ENCODE measurements at regions not wholly inside any gene's neighbourhood (a gene's known extent, or its start where the extent isn't known, plus 50 kb on each side); places are given as distances from the start of the nearest gene placed in this dataset.
A peak's percentile ranks its signal among the peaks of the same experiment; 100 is the strongest.
"Not testable (repeated sequence)": the region's sequence is repeated elsewhere in the genome, so short reads cannot be mapped to it uniquely, and the experiment has no call there.

DNA sequence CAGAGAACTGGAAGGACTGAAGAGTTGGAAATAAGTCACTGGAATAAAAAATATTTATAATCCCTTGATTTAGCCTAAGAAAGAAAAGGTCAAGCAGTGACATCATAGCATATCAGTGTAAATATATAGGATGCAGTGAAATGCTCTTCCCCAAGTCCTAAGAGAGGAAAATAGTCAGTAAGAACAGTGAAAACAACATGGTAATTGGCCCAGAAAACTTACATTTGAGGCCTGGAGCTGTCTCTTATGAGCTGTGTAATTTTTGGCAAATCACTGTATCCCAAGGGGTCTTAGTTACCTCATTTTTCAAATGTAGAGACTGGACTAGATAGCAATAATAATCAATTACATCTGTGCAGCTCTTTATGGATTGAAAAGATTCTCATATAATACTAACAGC, 255.7 kb upstream of the AR start:
- peak; percentile 32 for DNase-seq

GRCh38 chrX:67289055-67289499, 254.7 kb upstream of the AR start:
- peak; percentile 61 for DNase-seq

DNA sequence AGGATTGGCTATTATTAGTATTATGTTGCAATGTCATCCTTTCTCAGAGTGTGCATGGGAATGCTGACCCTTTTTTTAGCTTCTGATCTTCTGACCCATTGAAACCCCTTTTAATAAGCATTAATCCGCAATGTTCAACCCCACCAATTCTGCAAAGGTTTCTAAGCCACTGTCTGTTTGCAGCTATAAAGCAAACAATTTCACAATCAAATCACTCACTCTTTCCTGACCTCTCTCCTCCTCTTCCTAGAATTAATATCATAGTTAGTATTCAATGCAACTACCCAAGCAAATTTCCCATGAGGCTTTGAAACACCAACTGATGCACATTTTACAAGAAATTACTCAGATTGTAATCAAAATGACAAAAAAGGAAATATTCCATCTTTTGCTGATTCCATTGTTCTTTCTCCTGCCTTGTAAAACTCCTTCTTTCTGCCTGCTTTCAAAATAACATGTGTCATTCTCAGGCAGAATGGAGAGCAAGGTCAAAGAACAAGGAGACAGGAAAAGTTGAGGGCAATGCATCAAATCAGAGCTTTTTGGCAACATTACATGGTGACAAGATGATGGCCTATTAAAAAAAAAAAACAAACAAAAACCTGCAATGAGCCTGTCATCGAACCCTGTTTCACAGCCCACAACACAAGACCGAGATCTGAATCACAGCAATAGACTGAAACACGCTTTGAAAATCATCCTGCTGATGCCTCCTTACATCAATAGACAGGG, 253.2 kb upstream of the AR start:
- no peak for DNase-seq

DNA sequence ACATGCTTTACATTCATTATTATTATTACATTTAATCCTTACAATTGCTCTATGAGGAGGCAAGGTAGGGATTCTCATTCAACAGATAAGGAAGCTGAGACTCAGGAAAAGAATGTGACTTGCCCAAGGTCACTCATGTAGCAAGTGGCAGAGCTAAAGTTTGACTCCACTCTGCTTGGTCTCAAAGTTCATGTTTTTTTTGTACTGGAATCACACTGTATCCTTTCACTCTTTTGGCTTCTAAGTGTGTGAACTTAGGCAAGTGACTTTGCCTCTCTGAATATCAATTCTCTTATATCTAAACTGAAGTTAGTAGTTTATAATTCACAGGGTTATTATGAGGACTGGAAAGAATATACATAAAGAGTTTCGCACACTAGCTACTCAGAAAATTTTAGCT, 247.9 kb upstream of the AR start:
- no peak for DNase-seq

- DNase-seq: no peak
Measured at GRCh38 chrX:67296395-67296794, 247.4 kb upstream of the AR start.

DNA sequence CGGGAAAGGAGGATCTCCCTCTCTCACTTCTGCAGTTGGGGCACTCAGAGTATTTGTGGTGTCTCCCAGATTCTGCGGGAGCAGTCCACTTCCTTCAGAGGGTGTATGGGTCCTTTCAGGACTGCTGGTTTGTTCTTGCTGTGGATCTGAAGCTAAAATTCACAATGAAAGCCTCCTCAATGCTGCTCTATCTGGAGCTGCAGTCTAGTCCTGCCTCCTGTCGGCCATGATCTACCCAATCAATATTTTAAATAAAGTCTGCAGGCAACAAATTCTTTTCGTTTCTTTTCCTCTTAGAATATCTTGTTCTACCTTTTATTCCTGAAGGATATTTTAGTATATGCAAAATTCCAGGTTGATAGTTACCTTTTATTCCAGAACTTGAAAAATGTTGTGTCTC, 226.1 kb upstream of the AR start:
- DNase-seq: no peak

- DNase-seq: no peak
Measured at GRCh38 chrX:67328476-67328875, 215.3 kb upstream of the AR start.

DNA sequence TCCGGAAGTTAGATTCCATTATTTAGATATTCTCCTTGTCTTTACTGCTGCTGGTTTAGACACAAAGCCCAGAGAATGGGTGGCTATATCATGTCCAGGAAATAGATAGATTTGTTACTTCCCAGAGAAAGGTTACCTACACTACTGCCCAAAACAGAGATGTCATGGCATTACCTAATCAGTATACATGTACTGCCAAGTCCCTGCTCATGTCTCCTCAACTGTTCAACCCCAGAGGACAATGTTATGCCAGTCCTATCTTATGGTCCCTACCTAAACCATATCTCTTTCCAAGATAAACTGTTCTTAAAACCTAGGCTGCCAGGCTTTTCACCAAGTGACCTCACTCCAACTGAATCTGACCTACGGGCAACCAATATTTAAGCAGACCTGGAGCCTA, 209.5 kb upstream of the AR start:
- no peak for DNase-seq

DNA sequence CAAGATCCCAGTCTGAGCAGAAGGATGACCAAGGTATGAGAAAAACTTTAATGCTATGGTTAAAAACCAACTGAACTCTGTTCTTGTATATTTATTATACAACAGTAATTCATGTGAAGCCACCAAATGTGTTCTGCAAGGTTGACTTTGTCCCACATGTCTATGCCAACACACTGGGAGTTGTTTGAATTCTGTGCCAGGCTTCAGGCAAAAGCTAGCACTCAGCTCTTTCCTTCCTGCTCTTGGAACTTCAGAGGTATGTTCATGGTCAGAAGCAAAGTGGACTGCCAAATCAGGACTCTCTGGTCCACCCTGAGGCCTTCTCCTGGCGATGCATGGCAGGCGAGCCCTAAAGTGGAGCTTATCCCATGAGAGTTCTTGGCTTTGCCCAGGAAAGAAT, 205.6 kb upstream of the AR start:
- DNase-seq: no peak

DNA sequence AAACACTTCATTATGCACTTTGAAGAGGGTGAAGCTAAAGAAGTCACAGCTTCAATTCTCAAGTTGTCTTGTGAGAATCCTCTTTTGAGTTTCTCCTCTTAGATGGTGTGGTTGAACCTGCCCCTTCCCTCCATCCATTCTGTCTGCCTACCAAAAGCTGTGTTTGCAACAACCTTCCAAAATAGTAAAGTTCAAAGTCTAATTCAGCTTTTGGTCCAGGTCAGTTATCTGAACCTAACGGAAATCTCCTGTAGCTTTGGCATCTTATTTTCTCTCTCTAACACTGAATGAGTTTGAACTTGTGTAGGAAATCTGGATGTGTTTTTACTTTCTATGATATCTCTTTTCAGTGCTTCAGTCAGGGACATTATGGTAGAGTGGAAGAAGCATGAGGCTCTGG, 201.7 kb upstream of the AR start:
- DNase-seq: no peak

- DNase-seq: no peak
Measured at GRCh38 chrX:67346225-67346624, 197.6 kb upstream of the AR start.

GRCh38 chrX:67346667-67347066, 197.2 kb upstream of the AR start:
- DNase-seq: no peak

DNA sequence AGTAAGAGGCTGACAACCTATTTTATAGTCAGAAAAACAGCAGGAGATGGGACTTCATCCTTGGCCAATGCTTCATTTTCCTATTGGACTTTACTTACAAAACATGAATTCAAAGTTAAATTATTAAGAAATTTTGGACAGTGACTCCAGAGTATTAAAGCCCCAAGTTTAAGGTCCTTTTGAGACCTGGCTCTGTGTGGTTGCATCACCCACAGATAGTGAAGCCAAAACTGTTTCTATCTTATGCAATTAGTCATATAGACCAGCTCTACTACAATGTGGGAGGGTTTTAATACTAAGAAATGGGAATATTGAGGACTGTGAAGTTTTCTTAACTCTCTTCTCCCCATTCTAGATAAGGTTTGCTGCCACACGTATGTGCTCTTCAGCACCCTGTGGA, 196.7 kb upstream of the AR start:
- DNase-seq: no peak

DNA sequence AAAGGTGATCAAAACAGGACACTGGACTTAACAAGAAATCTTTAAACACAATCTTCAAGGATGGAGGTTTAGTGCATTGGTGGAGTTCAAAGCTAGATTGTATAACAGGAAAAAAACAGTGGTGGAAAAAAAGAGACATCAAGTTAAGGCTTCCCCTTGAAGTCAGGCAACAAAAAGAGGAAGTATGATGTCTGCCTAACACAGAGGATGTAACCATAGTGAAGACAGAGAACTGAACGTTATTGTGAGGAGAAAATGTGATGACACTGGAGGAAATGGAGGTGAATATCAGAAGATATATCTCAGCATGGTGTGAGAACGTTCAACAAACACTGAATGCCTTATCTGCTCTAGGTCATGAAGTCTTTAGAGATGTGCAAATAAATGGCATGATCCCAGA, 192.4 kb upstream of the AR start:
- DNase-seq: no peak

GRCh38 chrX:67353651-67354370, 190.0 kb upstream of the AR start:
- DNase-seq: no peak

GRCh38 chrX:67361267-67361666, 182.6 kb upstream of the AR start:
- not testable (repeated sequence) for DNase-seq

DNA sequence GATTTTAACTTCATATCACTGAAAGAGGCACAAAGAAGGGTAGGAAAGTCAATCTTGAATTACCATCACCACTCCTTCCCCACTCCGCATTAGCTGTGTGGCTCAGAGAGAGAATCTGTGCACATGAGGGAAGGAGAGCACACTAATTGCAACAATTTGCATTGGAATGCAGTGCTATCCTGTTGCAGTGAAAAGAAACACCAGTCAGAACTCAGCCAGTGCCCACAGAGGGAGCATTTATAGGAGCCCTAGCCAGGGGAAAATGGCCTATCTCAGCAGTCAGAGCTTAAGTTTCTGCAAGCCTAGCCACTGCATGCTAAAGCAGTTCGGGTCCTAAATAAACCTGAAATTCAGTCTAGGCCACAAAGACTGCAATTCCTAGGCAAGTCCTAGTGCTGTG, 159.4 kb upstream of the AR start:
- DNase-seq: no peak

DNA sequence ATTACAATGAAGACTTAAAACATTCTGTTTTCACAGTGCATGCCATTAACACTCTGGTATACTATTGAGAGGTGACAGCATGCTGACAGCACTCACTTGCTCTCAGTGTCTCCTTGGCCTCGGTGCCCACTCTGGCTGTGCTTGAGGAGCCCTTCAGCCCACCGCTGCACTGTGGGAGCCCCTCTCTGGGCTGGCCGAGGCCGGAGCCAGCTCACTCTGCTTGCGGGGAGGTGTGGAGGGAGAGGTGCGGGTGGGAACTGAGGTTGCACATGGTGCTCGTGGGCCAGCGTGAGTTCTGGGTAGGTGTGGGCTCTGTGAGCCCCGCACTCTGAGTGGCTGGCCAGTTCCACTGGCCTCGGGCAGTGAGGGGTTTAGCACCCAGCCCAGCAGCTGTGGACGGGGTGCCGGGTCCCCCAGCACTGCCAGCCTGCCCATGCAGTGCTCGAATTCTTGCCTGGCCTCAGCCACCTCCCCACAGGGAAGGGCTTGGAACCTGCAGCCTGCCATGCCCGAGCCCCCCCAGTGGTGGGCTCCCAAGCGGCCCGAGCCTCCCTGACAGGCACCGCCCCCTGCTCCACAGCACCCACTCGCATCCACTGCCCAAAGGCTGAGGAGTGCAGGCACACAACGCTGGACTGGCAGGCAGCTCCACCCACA, 135.3 kb upstream of the AR start:
- no peak for DNase-seq

- no peak for DNase-seq
Measured at GRCh38 chrX:67415937-67416336, 127.9 kb upstream of the AR start.

DNA sequence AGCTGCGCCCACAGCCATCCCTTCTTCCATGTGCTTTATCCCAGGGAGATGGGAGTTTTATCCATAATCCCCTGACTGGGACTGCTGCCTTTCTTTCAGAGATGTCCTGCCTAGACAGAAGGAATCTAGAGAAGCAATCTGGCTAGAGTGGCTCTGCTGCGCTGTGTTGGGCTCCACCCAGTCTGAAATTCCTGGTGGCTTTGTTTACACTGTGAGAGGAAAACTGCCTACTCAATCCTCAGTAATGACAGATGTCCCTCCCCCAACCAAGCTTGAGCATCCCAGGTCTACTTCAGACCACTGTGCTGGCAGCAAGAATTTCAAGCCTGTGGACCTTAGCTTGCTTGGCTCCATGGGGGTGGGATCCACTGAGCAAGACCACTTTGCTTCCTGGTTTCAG, 116.9 kb upstream of the AR start:
- DNase-seq: no peak

DNA sequence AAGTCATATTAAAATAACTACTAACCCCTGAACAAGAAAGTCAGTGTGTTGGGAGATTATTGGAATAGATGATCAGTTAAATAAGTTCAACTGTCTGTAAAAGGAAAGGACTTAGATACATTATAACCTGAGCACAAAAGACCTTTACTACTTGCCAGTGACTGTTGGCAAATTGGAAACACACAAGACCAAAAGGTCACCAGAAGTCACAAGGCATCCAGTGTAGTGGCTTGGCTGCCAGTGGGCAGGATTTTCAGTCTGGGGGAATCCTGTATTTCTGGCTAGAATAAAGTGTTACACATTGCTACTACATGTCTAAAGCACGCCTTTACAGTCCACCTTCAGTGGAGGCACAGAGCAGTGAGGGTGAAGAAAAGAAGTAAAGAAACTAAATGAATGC, 108.3 kb upstream of the AR start:
- DNase-seq: no peak

DNA sequence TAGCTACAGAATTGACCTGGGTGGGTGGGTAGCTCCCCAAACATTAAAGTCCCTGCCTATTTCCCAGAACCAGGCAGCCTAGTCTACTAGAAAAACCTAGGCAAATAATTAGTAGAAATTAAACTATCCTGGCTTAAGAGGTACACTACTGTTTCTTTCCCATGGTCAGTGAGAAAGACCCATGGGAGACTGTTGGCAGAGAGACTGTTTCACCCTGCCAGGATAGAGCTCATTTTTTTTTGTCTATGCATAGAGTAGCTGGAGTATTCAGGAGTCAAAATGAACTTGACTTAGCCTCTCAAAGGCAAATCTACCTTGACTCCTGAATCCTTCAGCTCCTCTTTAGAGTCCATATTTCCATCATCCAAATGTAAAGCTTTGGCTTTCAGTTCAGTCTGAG, 107.0 kb upstream of the AR start:
- peak; percentile 4 for DNase-seq

DNA sequence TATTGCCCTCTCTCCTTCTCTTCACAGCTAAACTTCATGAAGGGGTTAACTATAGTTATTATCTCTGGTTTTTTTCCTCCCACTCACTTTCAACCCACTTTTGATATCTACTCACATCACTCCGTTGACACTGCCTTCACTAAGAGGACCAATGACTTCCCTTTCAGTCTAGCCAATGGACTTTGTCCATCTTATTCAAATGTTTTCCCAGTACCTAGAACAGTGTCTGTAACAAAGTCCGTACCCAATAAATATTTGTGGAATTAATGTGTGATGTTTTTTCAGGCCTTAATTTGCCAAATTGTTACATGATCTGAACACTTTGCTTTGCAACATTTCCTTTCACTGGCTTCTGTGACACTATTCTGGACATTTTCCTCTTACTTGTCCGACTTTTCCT, 106.0 kb upstream of the AR start:
- no peak for DNase-seq

DNA sequence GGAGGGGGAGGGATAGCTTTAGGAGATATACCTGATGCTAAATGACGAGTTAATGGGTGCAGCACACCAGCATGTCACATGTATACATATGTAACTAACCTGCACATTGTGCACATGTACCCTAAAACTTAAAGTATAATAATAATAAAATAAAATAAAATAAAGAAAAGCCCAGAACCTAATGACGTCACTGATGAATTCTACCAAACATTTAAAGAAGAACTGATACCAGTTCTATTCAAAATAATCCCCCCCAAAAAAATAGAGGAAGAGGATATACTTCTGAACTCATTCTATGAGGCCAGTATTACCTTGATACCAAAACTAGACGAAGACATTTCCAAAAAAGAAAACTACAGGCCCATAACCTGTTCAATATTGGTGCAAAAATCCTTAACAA, 68.6 kb upstream of the AR start:
- not testable (repeated sequence) for DNase-seq
